ENCODE measurements at regions not wholly inside any gene's neighbourhood (a gene's known extent, or its start where the extent isn't known, plus 50 kb on each side); places are given as distances from the start of the nearest gene placed in this dataset.

GRCh38 chr1:219795363-219795917, 132.9 kb downstream of the SLC30A10 start:
- POLR2A ChIA-PET = no interaction called here
- H3K27me3 ChIP-seq (ENCODE audit: control insufficient read depth in 1 of 2, insufficient read depth in 2 of 2, low read length in 2 of 2) = no peaks in the 10 kb centered on the region
- no peak overlapping the region for H3K27ac ChIP-seq (ENCODE audit: extremely low read length, insufficient read depth, low read length)
- no peaks in the 10 kb centered on the region for H3K79me2 ChIP-seq (ENCODE audit: insufficient read depth, low read length)
- CTCF ChIA-PET (ENCODE audit: low intra/inter-chr PET ratio, low total read pairs) = no interaction called here
- H3K9ac ChIP-seq (ENCODE audit: insufficient read depth, low read depth, low read length) = no peak overlapping the region
- H3K4me3 ChIP-seq (replicated peaks in 1 of 3; ENCODE audit: insufficient read depth in 1 of 3, low read depth in 2 of 3, low read length in 3 of 3) = no peak overlapping the region
- no TSS peak for BruUV-seq (replicated peaks)
- in situ Hi-C loops (cut with HindIII; ENCODE audit: extremely low pct_ligation_motif_present, low pct_unique_long_range_greater_than_20kb) = no loop called here
- no peaks in the 10 kb centered on the region for H3K9me3 ChIP-seq (ENCODE audit: low read length)
- ATAC-seq = no peak
- WGBS (ENCODE audit: low lambda C conversion rate) = 30% methylated on average over 9 of the region's 9 CpGs
- H4K20me1 ChIP-seq (ENCODE audit: insufficient read depth, low read length) = no peaks in the 10 kb centered on the region
- H3K4me2 ChIP-seq (ENCODE audit: low read depth, low read length) = no peak overlapping the region
- H2AFZ ChIP-seq (ENCODE audit: low read length) = no peak overlapping the region
- H3K4me1 ChIP-seq (ENCODE audit: insufficient read depth, low read length) = no peaks in the 10 kb centered on the region
- no peak for DNase-seq (ENCODE audit: low spot score)
- intact Hi-C loops (cut with micrococcal nuclease; ENCODE audit: unreplicated experiment) = no loop called here
- TF ChIP-seq NFATC3 (CRISPR knock-in tag; IDR thresholded peaks at IDR 0.05) (no peak), ASH2L (IDR thresholded peaks at IDR 0.05; ENCODE audit: insufficient read length, low read depth, low read length) (no peak), U2AF2 (IDR thresholded peaks at IDR 0.05; ENCODE audit: low read depth, low read length) (no peak), SATB2 (CRISPR knock-in tag; IDR thresholded peaks at IDR 0.05) (no peak), KAT7 (CRISPR knock-in tag; IDR thresholded peaks at IDR 0.05; ENCODE audit: borderline replicate concordance) (no peak), MED1 (CRISPR knock-in tag; IDR thresholded peaks at IDR 0.05) (no peak), ZNF225 (CRISPR knock-in tag; IDR thresholded peaks at IDR 0.05) (no peak), PLRG1 (conservative IDR thresholded peaks at IDR 0.05) (no peak), HCFC1 (IDR thresholded peaks at IDR 0.05; ENCODE audit: low read depth, low read length) (no peak), ZSCAN25 (CRISPR knock-in tag; IDR thresholded peaks at IDR 0.05) (no peak)
- TF ChIP-seq, protein P1, sequence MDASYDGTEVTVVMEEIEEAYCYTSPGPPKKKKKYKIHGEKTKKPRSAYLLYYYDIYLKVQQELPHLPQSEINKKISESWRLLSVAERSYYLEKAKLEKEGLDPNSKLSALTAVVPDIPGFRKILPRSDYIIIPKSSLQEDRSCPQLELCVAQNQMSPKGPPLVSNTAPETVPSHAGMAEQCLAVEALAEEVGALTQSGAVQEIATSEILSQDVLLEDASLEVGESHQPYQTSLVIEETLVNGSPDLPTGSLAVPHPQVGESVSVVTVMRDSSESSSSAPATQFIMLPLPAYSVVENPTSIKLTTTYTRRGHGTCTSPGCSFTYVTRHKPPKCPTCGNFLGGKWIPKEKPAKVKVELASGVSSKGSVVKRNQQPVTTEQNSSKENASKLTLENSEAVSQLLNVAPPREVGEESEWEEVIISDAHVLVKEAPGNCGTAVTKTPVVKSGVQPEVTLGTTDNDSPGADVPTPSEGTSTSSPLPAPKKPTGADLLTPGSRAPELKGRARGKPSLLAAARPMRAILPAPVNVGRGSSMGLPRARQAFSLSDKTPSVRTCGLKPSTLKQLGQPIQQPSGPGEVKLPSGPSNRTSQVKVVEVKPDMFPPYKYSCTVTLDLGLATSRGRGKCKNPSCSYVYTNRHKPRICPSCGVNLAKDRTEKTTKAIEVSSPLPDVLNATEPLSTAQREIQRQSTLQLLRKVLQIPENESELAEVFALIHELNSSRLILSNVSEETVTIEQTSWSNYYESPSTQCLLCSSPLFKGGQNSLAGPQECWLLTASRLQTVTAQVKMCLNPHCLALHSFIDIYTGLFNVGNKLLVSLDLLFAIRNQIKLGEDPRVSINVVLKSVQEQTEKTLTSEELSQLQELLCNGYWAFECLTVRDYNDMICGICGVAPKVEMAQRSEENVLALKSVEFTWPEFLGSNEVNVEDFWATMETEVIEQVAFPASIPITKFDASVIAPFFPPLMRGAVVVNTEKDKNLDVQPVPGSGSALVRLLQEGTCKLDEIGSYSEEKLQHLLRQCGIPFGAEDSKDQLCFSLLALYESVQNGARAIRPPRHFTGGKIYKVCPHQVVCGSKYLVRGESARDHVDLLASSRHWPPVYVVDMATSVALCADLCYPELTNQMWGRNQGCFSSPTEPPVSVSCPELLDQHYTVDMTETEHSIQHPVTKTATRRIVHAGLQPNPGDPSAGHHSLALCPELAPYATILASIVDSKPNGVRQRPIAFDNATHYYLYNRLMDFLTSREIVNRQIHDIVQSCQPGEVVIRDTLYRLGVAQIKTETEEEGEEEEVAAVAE (CRISPR knock-in tag; IDR thresholded peaks at IDR 0.05; ENCODE audit: borderline replicate concordance) = no peak
- TF ChIP-seq, protein P2, sequence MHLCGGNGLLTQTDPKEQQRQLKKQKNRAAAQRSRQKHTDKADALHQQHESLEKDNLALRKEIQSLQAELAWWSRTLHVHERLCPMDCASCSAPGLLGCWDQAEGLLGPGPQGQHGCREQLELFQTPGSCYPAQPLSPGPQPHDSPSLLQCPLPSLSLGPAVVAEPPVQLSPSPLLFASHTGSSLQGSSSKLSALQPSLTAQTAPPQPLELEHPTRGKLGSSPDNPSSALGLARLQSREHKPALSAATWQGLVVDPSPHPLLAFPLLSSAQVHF (CRISPR knock-in tag; IDR thresholded peaks at IDR 0.05) = no peak
- TF ChIP-seq, protein P3, sequence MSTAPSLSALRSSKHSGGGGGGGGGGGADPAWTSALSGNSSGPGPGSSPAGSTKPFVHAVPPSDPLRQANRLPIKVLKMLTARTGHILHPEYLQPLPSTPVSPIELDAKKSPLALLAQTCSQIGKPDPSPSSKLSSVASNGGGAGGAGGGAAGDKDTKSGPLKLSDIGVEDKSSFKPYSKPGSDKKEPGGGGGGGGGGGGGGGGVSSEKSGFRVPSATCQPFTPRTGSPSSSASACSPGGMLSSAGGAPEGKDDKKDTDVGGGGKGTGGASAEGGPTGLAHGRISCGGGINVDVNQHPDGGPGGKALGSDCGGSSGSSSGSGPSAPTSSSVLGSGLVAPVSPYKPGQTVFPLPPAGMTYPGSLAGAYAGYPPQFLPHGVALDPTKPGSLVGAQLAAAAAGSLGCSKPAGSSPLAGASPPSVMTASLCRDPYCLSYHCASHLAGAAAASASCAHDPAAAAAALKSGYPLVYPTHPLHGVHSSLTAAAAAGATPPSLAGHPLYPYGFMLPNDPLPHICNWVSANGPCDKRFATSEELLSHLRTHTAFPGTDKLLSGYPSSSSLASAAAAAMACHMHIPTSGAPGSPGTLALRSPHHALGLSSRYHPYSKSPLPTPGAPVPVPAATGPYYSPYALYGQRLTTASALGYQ (CRISPR knock-in tag; IDR thresholded peaks at IDR 0.05) = no peak
- TF ChIP-seq, protein P4, sequence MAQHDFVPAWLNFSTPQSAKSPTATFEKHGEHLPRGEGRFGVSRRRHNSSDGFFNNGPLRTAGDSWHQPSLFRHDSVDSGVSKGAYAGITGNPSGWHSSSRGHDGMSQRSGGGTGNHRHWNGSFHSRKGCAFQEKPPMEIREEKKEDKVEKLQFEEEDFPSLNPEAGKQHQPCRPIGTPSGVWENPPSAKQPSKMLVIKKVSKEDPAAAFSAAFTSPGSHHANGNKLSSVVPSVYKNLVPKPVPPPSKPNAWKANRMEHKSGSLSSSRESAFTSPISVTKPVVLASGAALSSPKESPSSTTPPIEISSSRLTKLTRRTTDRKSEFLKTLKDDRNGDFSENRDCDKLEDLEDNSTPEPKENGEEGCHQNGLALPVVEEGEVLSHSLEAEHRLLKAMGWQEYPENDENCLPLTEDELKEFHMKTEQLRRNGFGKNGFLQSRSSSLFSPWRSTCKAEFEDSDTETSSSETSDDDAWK (CRISPR knock-in tag; IDR thresholded peaks at IDR 0.05) = no peak
- no peak for FAIRE-seq
- H3K36me3 ChIP-seq (replicated peaks in 1 of 2; ENCODE audit: control insufficient read depth in 1 of 2, insufficient read depth in 2 of 2, low read length in 2 of 2) = no peaks in the 10 kb centered on the region

Measured in HepG2 (cell line).